Thoracic aorta (tissue), 2 donors: ENCODE measurements at regions not wholly inside any gene's neighbourhood (a gene's known extent, or its start where the extent isn't known, plus 50 kb on each side); places are given as distances from the start of the nearest gene placed in this dataset.

Experiments
- ATAC-seq: fragments of 150-250 bp; one replicate; pipeline ENCODE4 v1.8.0; 2017; ENCODE audit warnings: low read depth; ENCODE audit not compliant: insufficient number of reproducible peaks, low FRiP score
- DNase-seq: peaks from one replicate; pipeline ENCODE4 v3.0.0-alpha.2; 2020; ENCODE audit warnings: low spot score
- H3K27ac ChIP-seq, 2 donors: fragments of 200-600 bp; sonication (generic); 1 replicate in 1 of 2; 2 replicates in 1 of 2; pipeline ENCODE4 v1.5.1; 2016; ENCODE audit warnings: mild to moderate bottlenecking in 2 of 2, moderate library complexity in 2 of 2
- H3K27me3 ChIP-seq: fragments of 200-600 bp; sonication (generic); replicated peaks from 2 replicates; pipeline ENCODE4 v1.6.0; 2016; ENCODE audit warnings: mild to moderate bottlenecking; ENCODE audit not compliant: insufficient read depth
- H3K36me3 ChIP-seq: fragments of 200-600 bp; sonication (generic); one replicate; pipeline ENCODE4 v1.5.1; 2016
- H3K4me1 ChIP-seq, 2 donors: fragments of 200-600 bp; sonication (generic); 1 replicate in 1 of 2; 2 replicates in 1 of 2; pipeline versions ENCODE4 v1.5.1 to v1.6.0; 2016; ENCODE audit warnings: low read depth in 2 of 2, mild to moderate bottlenecking in 1 of 2; ENCODE audit not compliant: control insufficient read depth in 1 of 2
- H3K4me3 ChIP-seq: fragments of 200-600 bp; sonication (generic); 2 replicates; pipeline ENCODE4 v1.5.1; 2016; ENCODE audit warnings: mild to moderate bottlenecking
- H3K9me3 ChIP-seq: fragments of 200-600 bp; sonication (generic); 2 replicates; pipeline ENCODE4 v1.5.1; 2016
- TF ChIP-seq, protein P1 (sequence below): fragments of 200-600 bp; sonication (generic); IDR thresholded peaks from one replicate; pipeline ENCODE4 v1.5.1; 2019; ENCODE audit warnings: antibody characterized with exemption

DNA sequence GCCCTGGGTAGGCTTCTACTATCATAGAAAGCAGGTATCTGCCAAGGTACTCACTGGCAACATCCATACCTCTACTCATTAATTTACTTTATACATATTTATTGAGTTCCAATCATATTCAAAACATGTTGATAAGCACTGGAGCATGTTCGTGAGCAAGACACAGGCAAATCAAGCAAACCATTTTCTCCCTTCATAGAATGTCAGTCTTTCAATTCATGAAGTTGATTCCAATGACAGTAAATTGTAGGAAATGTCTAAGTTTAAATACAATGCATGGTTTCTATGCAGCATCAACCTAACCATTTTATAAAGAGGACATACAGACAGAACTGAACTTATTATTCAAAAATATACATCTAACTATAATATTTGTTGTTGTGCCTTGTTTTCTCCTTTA, 978.6 kb downstream of the CDH8 start:
- DNase-seq = no peak
- ATAC-seq = no peak
- TF ChIP-seq, protein P1, sequence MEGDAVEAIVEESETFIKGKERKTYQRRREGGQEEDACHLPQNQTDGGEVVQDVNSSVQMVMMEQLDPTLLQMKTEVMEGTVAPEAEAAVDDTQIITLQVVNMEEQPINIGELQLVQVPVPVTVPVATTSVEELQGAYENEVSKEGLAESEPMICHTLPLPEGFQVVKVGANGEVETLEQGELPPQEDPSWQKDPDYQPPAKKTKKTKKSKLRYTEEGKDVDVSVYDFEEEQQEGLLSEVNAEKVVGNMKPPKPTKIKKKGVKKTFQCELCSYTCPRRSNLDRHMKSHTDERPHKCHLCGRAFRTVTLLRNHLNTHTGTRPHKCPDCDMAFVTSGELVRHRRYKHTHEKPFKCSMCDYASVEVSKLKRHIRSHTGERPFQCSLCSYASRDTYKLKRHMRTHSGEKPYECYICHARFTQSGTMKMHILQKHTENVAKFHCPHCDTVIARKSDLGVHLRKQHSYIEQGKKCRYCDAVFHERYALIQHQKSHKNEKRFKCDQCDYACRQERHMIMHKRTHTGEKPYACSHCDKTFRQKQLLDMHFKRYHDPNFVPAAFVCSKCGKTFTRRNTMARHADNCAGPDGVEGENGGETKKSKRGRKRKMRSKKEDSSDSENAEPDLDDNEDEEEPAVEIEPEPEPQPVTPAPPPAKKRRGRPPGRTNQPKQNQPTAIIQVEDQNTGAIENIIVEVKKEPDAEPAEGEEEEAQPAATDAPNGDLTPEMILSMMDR = no peak
- Histone ChIP-seq H3K27ac (no peak overlapping the region), H3K36me3 (no peaks in the 10 kb centered on the region), H3K4me1 (no peaks in the 10 kb centered on the region), H3K4me3 (no peak overlapping the region), H3K27me3 (no peaks in the 10 kb centered on the region), H3K9me3 (no peaks in the 10 kb centered on the region)

DNA sequence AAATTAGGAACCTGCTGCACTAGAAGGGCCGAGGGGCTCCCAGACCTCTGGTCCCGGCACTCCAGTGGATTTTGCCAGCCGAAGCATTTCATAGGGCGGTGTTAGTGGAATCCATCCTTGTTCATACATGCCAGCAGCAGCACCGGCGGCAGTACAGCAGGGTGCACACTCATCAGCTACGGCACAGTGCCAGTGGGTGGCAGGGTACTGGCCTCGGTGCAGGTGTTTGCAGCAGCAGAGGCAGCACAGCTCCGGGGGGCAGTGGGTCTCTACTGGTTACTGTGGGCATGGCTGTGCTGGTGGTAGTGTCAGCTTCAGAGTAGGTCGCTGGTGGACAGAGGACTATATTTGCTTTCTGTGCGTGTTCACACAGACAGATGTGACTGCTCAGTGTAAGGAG, 985.7 kb downstream of the CDH8 start:
- no peak for ATAC-seq
- Histone ChIP-seq H3K4me3 (no peak overlapping the region), H3K9me3 (no peaks in the 10 kb centered on the region), H3K27me3 (no peaks in the 10 kb centered on the region), H3K4me1 (no peaks in the 10 kb centered on the region), H3K27ac (no peak overlapping the region), H3K36me3 (no peaks in the 10 kb centered on the region)
- TF ChIP-seq, protein P1 = no peak
- DNase-seq = no peak

DNA sequence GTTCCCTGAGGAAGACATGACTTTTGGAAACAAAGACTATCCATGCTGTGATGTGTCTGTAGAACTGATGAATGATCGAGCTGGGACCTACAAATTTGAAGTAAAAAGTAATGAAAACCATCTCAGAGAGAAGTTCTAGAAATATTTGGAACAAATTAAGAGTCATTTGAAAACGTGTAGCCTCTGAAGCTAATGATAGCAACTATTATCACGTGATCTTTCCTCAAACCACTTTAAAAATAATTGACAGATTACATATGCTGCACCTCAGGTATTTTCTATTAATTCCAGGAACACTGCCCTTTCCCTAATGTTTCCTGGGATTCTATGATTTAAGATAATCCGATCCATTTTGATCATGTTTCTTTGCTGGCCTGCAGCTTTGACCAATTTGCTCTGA, 990.3 kb downstream of the CDH8 start:
- ATAC-seq (no peak), DNase-seq (no peak)
- no peaks in the 10 kb centered on the region for H3K9me3 ChIP-seq
- no peak overlapping the region for H3K27ac ChIP-seq
- H3K4me1 ChIP-seq = no peaks in the 10 kb centered on the region
- TF ChIP-seq, protein P1 = no peak
- H3K27me3 ChIP-seq = no peaks in the 10 kb centered on the region
- no peaks in the 10 kb centered on the region for H3K36me3 ChIP-seq
- H3K4me3 ChIP-seq = no peak overlapping the region

DNA sequence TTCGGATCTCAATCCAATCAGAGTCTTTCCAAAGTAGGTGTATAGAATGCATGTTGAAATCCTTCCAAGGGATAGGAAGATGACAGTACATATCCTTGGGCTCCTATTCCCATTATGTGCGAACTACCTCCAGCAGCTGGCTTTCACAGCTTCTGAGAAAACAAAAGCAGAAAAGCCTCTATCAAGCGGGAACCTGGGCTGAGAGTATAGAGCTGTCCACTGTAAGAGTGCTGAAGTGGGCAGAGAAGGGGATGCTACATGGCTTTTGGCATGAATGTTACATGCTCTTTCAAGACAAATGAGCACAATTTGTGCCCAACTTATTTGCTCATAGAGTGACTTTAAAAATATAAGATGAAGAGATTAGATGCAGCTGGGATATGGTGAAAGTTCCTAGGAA, 993.5 kb downstream of the CDH8 start:
- no peak for ATAC-seq
- TF ChIP-seq, protein P1 = no peak
- no peaks in the 10 kb centered on the region for H3K36me3 ChIP-seq

DNA sequence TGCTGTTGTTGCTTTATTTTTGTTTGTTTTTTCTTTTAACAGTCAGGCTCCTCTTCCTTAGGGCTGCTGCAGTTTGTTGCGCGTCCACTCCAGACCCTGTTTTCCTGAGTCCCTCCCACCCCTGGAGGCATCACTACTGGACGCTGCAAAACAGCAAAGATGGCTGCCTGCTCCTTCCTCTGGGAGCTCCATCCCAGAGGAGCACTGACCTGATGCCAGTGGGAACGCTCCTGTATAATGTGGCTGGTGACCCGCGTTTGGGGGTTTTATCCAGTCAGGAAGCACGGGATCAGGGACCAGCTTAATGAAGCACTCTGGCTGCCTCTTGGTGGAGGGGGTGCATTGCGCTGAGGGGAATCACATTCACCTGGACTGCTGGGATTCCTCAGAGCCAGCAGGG, 1005.6 kb downstream of the CDH8 start:
- no peak overlapping the region for H3K27ac ChIP-seq

More for the DNA sequence above, 993.5 kb downstream of the CDH8 start:
- no peaks in the 10 kb centered on the region for H3K9me3 ChIP-seq
- no peaks in the 10 kb centered on the region for H3K27me3 ChIP-seq
- H3K4me1 ChIP-seq = no peaks in the 10 kb centered on the region
- H3K27ac ChIP-seq = no peak overlapping the region
- no peak overlapping the region for H3K4me3 ChIP-seq
- DNase-seq = no peak

More for the DNA sequence above, 1005.6 kb downstream of the CDH8 start:
- no peaks in the 10 kb centered on the region for H3K4me1 ChIP-seq
- ATAC-seq (no peak), DNase-seq (no peak)
- no peaks in the 10 kb centered on the region for H3K27me3 ChIP-seq
- no peaks in the 10 kb centered on the region for H3K9me3 ChIP-seq
- H3K4me3 ChIP-seq = no peak overlapping the region
- TF ChIP-seq, protein P1 = no peak
- no peaks in the 10 kb centered on the region for H3K36me3 ChIP-seq
